ENCODE measurements at regions not wholly inside any gene's neighbourhood (a gene's known extent, or its start where the extent isn't known, plus 50 kb on each side); places are given as distances from the start of the nearest gene placed in this dataset.

GRCh38 chr6:14816116-14816859, 429.6 kb upstream of the JARID2 start:
- ATAC-seq (no peak), DNase-seq (no peak)
- Mint-ChIP-seq H3K4me3 (no peak overlapping the region), H3K9me3 (ENCODE audit: low read depth) (peaks cover 2% of the 10 kb centered on the region), H3K27me3 (peaks cover 3% of the 10 kb centered on the region), H3K27ac (no peak overlapping the region), H3K36me3 (peaks cover 3% of the 10 kb centered on the region), H3K4me1 (peaks cover 4% of the 10 kb centered on the region)
- CTCF ChIA-PET: no interaction called here

- Mint-ChIP-seq H3K27ac (no peak overlapping the region), H3K36me3 (peaks cover 3% of the 10 kb centered on the region), H3K9me3 (ENCODE audit: low read depth) (peaks cover 2% of the 10 kb centered on the region), H3K27me3 (peaks cover 3% of the 10 kb centered on the region), H3K4me3 (no peak overlapping the region), H3K4me1 (peaks cover 4% of the 10 kb centered on the region)
- ATAC-seq (no peak), DNase-seq (no peak)
- CTCF ChIA-PET: no interaction called here
These were observed 428.8 kb upstream of the JARID2 start for GRCh38 chr6:14817074-14817473.

DNA sequence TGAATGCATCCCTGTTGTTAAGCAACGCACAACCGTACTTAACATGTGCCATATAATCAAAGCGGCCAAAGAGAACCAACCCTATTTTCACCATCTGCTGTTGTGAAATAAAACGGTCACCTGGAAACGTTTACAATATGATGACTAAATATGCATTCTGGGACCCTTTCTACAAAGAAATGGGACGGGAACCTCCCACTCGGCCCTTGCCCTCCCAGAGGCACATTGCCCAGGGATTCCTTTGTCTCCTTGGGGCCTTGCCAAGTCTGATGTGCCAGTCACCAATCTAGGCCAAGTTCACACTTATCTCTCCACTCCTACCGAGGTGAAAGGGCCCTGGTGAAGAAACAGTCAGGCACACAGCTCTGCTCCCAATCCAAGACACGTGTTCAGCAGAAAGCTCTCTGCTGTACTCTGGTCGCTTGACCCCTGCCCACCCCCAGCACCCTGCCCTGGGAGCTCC, 427.4 kb upstream of the JARID2 start:
- ATAC-seq (no peak), DNase-seq (no peak)
- CTCF ChIA-PET: no interaction called here
- Mint-ChIP-seq H3K36me3 (peaks cover 3% of the 10 kb centered on the region), H3K4me1 (peaks cover 4% of the 10 kb centered on the region), H3K9me3 (ENCODE audit: low read depth) (peaks cover 2% of the 10 kb centered on the region), H3K4me3 (no peak overlapping the region), H3K27me3 (peaks cover 2% of the 10 kb centered on the region), H3K27ac (no peak overlapping the region)

DNA sequence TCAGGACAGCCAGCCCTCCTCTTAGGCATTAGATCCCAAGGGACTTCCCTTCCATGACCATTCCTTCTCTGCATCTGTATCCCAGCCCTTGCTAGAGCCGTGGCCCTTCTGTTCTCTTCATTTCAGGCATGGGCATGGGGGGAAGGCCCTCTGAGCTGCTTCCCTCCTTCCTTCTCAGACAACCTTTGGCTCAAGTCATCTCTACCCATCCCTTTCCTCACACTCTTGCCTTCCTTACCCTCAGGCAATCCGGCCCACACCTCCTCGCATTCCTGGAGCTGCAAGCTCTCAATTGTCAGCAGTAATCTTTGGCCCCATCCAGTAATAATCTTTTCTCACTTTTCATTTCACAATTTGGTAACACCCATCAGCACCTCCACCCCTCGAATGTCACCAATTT, 426.9 kb upstream of the JARID2 start:
- no peak for ATAC-seq
- H3K27me3 Mint-ChIP-seq: no peaks in the 10 kb centered on the region
- peaks cover 2% of the 10 kb centered on the region for H3K9me3 Mint-ChIP-seq (ENCODE audit: low read depth)
- peaks cover 3% of the 10 kb centered on the region for H3K36me3 Mint-ChIP-seq
- no peak overlapping the region for H3K27ac Mint-ChIP-seq
- no peak for DNase-seq
- CTCF ChIA-PET: no interaction called here
- no peak overlapping the region for H3K4me3 Mint-ChIP-seq
- H3K4me1 Mint-ChIP-seq: peaks cover 4% of the 10 kb centered on the region

GRCh38 chr6:14819840-14820420, 425.9 kb upstream of the JARID2 start:
- no peaks in the 10 kb centered on the region for H3K27me3 Mint-ChIP-seq
- peaks cover 3% of the 10 kb centered on the region for H3K36me3 Mint-ChIP-seq
- H3K27ac Mint-ChIP-seq: no peak overlapping the region
- no peak for DNase-seq
- CTCF ChIA-PET: no interaction called here
- H3K4me3 Mint-ChIP-seq: no peak overlapping the region
- no peak for ATAC-seq
- H3K4me1 Mint-ChIP-seq: peaks cover 4% of the 10 kb centered on the region
- H3K9me3 Mint-ChIP-seq (ENCODE audit: low read depth): peaks cover 2% of the 10 kb centered on the region

DNA sequence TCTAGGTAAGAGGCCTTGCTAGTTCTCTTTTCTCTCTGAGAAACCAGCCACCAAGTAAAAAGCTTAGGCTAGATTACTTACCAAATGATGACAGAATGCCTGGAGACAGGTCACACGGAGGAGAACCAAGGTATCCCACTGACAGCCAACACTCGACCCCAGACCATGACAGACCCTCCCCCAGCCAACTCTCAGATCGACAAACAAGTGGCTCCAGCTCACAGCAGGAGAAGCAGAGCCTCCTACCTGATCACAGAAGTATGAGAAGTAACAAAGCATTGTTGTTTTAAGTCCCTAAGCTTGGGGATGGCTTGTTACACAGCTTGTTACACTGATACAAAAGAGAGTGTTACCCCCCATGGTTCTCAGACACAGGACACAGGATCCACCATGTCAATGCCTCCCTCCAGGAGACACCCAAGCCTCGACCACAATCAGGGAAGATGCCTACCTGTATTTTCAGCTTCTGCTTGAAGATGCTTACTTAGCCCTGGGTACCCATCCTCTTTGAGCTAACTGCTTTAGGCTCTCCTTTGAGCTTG, 423.8 kb upstream of the JARID2 start:
- peaks cover 2% of the 10 kb centered on the region for H3K9me3 Mint-ChIP-seq (ENCODE audit: low read depth)
- ATAC-seq: no peak
- no peak overlapping the region for H3K4me3 Mint-ChIP-seq
- CTCF ChIA-PET: interaction anchor here (0.6 kb wide), 1 partner anchor 721 kb away, joined by 3 read pairs; no protein-coding TSS in a partner anchor
- H3K27ac Mint-ChIP-seq: no peak overlapping the region
- peaks cover 3% of the 10 kb centered on the region for H3K36me3 Mint-ChIP-seq
- peaks cover 4% of the 10 kb centered on the region for H3K4me1 Mint-ChIP-seq
- no peak for DNase-seq
- peaks cover 2% of the 10 kb centered on the region for H3K27me3 Mint-ChIP-seq

- Mint-ChIP-seq H3K27ac (no peak overlapping the region), H3K4me3 (no peak overlapping the region), H3K36me3 (peaks cover 3% of the 10 kb centered on the region), H3K27me3 (peaks cover 3% of the 10 kb centered on the region), H3K4me1 (peaks cover 4% of the 10 kb centered on the region), H3K9me3 (ENCODE audit: low read depth) (peaks cover 2% of the 10 kb centered on the region)
- ATAC-seq (no peak), DNase-seq (no peak)
- CTCF ChIA-PET: no interaction called here
These were observed 423.2 kb upstream of the JARID2 start for GRCh38 chr6:14822679-14823078.

DNA sequence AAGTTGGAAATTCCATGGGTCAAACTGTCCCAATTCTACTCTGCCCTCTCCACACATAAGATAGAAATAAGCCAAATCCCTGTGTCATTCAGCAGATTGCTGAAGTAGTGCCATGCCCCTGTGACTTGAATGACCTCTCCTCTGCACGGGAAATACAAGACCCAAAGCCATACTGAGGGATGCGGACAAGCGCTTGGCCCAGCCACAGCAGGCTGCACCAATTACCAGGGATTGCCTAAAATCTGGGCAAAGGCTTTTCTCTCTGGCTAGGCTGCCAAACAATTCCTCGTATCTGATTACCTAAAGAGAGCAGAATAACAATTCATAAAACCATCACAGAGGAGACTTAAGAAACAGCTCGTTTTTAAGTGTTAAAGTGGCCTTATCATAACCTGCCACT, 421.8 kb upstream of the JARID2 start:
- peaks cover 3% of the 10 kb centered on the region for H3K36me3 Mint-ChIP-seq
- H3K4me3 Mint-ChIP-seq: no peak overlapping the region
- ATAC-seq (no peak), DNase-seq (no peak)
- peaks cover 2% of the 10 kb centered on the region for H3K9me3 Mint-ChIP-seq (ENCODE audit: low read depth)
- CTCF ChIA-PET: no interaction called here
- peaks cover 4% of the 10 kb centered on the region for H3K4me1 Mint-ChIP-seq
- peaks cover 3% of the 10 kb centered on the region for H3K27me3 Mint-ChIP-seq
- no peak overlapping the region for H3K27ac Mint-ChIP-seq

DNA sequence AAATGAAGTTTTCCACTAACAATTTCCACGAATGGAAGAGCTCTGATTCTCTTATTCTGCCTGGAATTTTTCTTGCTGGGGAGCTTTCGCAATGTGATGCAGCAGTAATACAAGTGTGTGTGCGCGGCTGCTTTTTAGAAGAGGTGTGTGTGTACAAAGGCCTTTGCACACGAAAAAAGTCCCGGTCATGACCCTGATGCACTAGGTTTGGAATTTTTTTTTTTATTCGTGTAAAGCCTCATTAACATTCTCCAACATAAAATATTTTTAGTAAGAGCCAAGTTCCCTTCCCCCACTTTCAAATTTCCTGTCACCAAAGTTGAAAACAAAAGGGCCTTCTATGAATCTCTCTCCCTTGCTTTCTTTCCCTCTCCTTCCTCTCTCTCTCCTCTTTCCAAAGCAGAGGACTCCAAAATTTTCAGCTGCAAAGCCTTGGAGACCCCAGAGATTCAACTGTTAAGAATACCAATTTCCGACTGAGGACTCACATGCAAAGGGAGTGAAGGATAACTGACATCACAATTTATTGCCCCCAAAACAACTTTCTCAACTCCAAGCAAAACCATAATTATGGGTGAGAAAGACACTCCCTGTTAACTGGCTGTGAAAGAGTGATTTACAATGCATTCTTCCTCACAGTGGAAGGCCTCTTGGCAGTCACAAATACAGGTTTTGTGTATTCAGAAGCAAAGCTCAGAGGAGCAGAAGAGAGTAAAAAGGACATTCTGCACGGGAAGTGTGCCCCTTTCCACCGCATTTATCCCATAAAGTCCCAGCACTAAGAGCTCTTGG, 421.2 kb upstream of the JARID2 start:
- CTCF ChIA-PET: no interaction called here
- Mint-ChIP-seq H3K36me3 (peaks cover 3% of the 10 kb centered on the region), H3K27ac (no peak overlapping the region), H3K27me3 (peaks cover 3% of the 10 kb centered on the region), H3K9me3 (ENCODE audit: low read depth) (peaks cover 2% of the 10 kb centered on the region), H3K4me3 (no peak overlapping the region), H3K4me1 (peaks cover 4% of the 10 kb centered on the region)
- ATAC-seq (no peak), DNase-seq (no peak)

GRCh38 chr6:14826456-14826855, 419.4 kb upstream of the JARID2 start:
- ATAC-seq: no peak
- CTCF ChIA-PET: no interaction called here
- no peaks in the 10 kb centered on the region for H3K36me3 Mint-ChIP-seq
- peaks cover 3% of the 10 kb centered on the region for H3K27me3 Mint-ChIP-seq
- H3K9me3 Mint-ChIP-seq (ENCODE audit: low read depth): no peaks in the 10 kb centered on the region
- no peaks in the 10 kb centered on the region for H3K4me1 Mint-ChIP-seq
- H3K27ac Mint-ChIP-seq: no peak overlapping the region
- no peak overlapping the region for H3K4me3 Mint-ChIP-seq
- DNase-seq: no peak

DNA sequence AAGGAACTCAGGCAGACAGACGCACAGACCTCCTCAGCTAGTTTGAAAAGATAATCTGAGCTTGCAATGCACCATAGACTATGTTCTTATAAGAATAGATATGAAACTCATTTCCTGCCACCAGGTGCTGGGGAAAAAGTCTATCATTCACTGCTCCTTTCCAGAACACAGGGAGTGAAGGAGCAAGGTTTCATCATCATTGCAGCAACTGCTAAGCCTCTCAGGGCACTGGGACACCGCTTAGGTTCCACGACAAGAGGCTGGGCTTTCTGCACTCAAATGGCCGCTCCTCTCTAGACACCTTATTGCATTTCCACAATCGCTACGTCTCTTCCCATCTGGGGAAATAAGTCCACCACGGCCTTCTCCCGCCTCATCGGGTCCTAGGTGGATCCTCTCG, 418.5 kb upstream of the JARID2 start:
- no peak for DNase-seq
- Mint-ChIP-seq H3K27me3 (peaks cover 3% of the 10 kb centered on the region), H3K4me3 (no peak overlapping the region), H3K27ac (no peak overlapping the region), H3K36me3 (no peaks in the 10 kb centered on the region), H3K9me3 (ENCODE audit: low read depth) (no peaks in the 10 kb centered on the region), H3K4me1 (no peaks in the 10 kb centered on the region)
- CTCF ChIA-PET: no interaction called here
- ATAC-seq: no peak

GRCh38 chr6:14828201-14828611, 417.7 kb upstream of the JARID2 start:
- Mint-ChIP-seq H3K27me3 (peaks cover 3% of the 10 kb centered on the region), H3K4me1 (no peaks in the 10 kb centered on the region), H3K9me3 (ENCODE audit: low read depth) (no peaks in the 10 kb centered on the region), H3K4me3 (no peak overlapping the region), H3K27ac (no peak overlapping the region), H3K36me3 (no peaks in the 10 kb centered on the region)
- CTCF ChIA-PET: no interaction called here
- ATAC-seq (no peak), DNase-seq (no peak)

GRCh38 chr6:14831070-14831469, 414.8 kb upstream of the JARID2 start:
- Mint-ChIP-seq H3K4me1 (no peaks in the 10 kb centered on the region), H3K27me3 (peaks cover 3% of the 10 kb centered on the region), H3K9me3 (ENCODE audit: low read depth) (no peaks in the 10 kb centered on the region), H3K36me3 (no peaks in the 10 kb centered on the region), H3K27ac (no peak overlapping the region), H3K4me3 (no peak overlapping the region)
- CTCF ChIA-PET: no interaction called here
- DNase-seq (no peak), ATAC-seq (no peak)

DNA sequence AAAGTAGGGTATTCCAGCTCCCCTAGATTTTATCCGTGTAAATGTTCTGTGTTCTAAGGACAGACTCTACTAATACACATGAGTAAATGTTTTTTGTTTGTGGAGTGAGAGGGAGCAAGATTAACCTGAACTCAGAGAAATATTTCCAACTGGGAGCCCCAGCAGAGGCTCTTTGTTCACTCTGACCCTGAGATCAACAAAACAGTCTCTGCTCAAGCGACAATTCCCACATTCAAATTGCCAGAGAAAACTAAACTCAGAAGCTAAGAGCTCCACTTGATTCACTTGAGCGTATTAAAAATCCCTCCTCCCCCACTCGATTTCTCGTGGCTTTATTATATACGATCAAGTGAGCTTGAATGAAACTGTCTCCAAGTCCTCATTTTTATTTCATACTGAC, 413.9 kb upstream of the JARID2 start:
- ATAC-seq: no peak
- no peak overlapping the region for H3K4me3 Mint-ChIP-seq
- CTCF ChIA-PET: no interaction called here
- H3K27ac Mint-ChIP-seq: no peak overlapping the region
- H3K36me3 Mint-ChIP-seq: no peaks in the 10 kb centered on the region
- no peaks in the 10 kb centered on the region for H3K9me3 Mint-ChIP-seq (ENCODE audit: low read depth)
- H3K27me3 Mint-ChIP-seq: peaks cover 7% of the 10 kb centered on the region
- H3K4me1 Mint-ChIP-seq: no peaks in the 10 kb centered on the region
- no peak for DNase-seq
